ENCODE measurements at regions not wholly inside any gene's neighbourhood (a gene's known extent, or its start where the extent isn't known, plus 50 kb on each side); places are given as distances from the start of the nearest gene placed in this dataset.

- no peak for TF ChIP-seq POLR2A (IDR thresholded peaks at IDR 0.05; ENCODE audit: low read depth, low read length)
- TF ChIP-seq POLR2AphosphoS5 (IDR thresholded peaks at IDR 0.05; ENCODE audit: low read depth, low read length): no peak
- TF ChIP-seq TAF1 (IDR thresholded peaks at IDR 0.05; ENCODE audit: low read depth, low read length): no peak
Observed at GRCh38 chr4:144562019-144562705, 83.8 kb upstream of the HHIP start.
